Right ventricle myocardium superior (tissue), 1 donor: ENCODE measurements at regions not wholly inside any gene's neighbourhood (a gene's known extent, or its start where the extent isn't known, plus 50 kb on each side); places are given as distances from the start of the nearest gene placed in this dataset.

Experiments used
- ATAC-seq: fragments of 200-7000 bp; cut with Tn5 transposase; one replicate; pipeline ENCODE4 v1.9.1; 2020; ENCODE audit warnings: mild to moderate bottlenecking; ENCODE audit not compliant: poor library complexity
- DNase-seq: peaks from one replicate; pipeline ENCODE4 v3.0.0-alpha.2; 2020
- intact Hi-C: fragments of 100-400 bp; cut with DNase I; formaldehyde crosslinking; loops from one replicate; pipeline ENCODE4 v1.11.2; 2022
- donor health status: DM: no; HTN: yes; CAD: no; lungs with severe emphysema.

- intact Hi-C loops: no loop called here
- no peak for ATAC-seq
- no peak for DNase-seq
Observed at GRCh38 chr18:24885276-24885675, 424.8 kb downstream of the HRH4 start.

- DNase-seq (no peak), ATAC-seq (no peak)
- intact Hi-C loops: no loop called here
Observed at GRCh38 chr18:24894880-24895279, 434.4 kb downstream of the HRH4 start.

GRCh38 chr18:24897461-24897860, 437.0 kb downstream of the HRH4 start:
- ATAC-seq: no peak
- intact Hi-C loops: no loop called here
- DNase-seq: no peak

- ATAC-seq: peak; percentile 45
- no peak for DNase-seq
- intact Hi-C loops: no loop called here
Observed at GRCh38 chr18:24910221-24910620, 441.7 kb downstream of the ZNF521 start.

- peak; percentile 83 for ATAC-seq
- intact Hi-C loops: no loop called here
- DNase-seq: no peak
Observed at GRCh38 chr18:24913507-24914170, 438.3 kb downstream of the ZNF521 start.

GRCh38 chr18:24914171-24914525, 437.8 kb downstream of the ZNF521 start:
- no peak for DNase-seq
- peak; percentile 58 for ATAC-seq

GRCh38 chr18:24914685-24915084, 437.3 kb downstream of the ZNF521 start:
- intact Hi-C loops: no loop called here
- ATAC-seq: no peak

More at GRCh38 chr18:24914171-24914525, 437.8 kb downstream of the ZNF521 start:
- intact Hi-C loops: no loop called here

GRCh38 chr18:24915547-24915946, 436.4 kb downstream of the ZNF521 start:
- DNase-seq (no peak), ATAC-seq (no peak)
- intact Hi-C loops: no loop called here

More at GRCh38 chr18:24914685-24915084, 437.3 kb downstream of the ZNF521 start:
- no peak for DNase-seq

GRCh38 chr18:24917767-24918166, 434.2 kb downstream of the ZNF521 start:
- ATAC-seq (no peak), DNase-seq (no peak)
- intact Hi-C loops: no loop called here

GRCh38 chr18:24918257-24918656, 433.7 kb downstream of the ZNF521 start:
- no peak for ATAC-seq
- intact Hi-C loops: no loop called here
- no peak for DNase-seq

- no peak for ATAC-seq
- no peak for DNase-seq
- intact Hi-C loops: no loop called here
Observed at GRCh38 chr18:24919181-24919797, 432.7 kb downstream of the ZNF521 start.

- ATAC-seq (no peak), DNase-seq (no peak)
- intact Hi-C loops: no loop called here
Observed at GRCh38 chr18:24922491-24922890, 429.5 kb downstream of the ZNF521 start.

- no peak for DNase-seq
- intact Hi-C loops: no loop called here
- ATAC-seq: no peak
Observed at GRCh38 chr18:24923138-24923537, 428.8 kb downstream of the ZNF521 start.

- no peak for DNase-seq
- intact Hi-C loops: no loop called here
- no peak for ATAC-seq
Observed at GRCh38 chr18:24924066-24924716, 427.8 kb downstream of the ZNF521 start.

GRCh38 chr18:24926649-24927048, 425.3 kb downstream of the ZNF521 start:
- no peak for DNase-seq
- intact Hi-C loops: no loop called here
- no peak for ATAC-seq

- DNase-seq (no peak), ATAC-seq (no peak)
- intact Hi-C loops: no loop called here
Observed at GRCh38 chr18:24928301-24928878, 423.6 kb downstream of the ZNF521 start.

GRCh38 chr18:24930478-24930877, 421.5 kb downstream of the ZNF521 start:
- intact Hi-C loops: no loop called here
- no peak for ATAC-seq
- DNase-seq: no peak

- intact Hi-C loops: no loop called here
- no peak for ATAC-seq
- DNase-seq: no peak
Observed at GRCh38 chr18:24930971-24931370, 421.0 kb downstream of the ZNF521 start.

GRCh38 chr18:24933345-24933744, 418.6 kb downstream of the ZNF521 start:
- no peak for DNase-seq
- intact Hi-C loops: no loop called here
- no peak for ATAC-seq
